Stomach (tissue), 4 donors: ENCODE measurements at regions not wholly inside any gene's neighbourhood (a gene's known extent, or its start where the extent isn't known, plus 50 kb on each side); places are given as distances from the start of the nearest gene placed in this dataset.

Experiments
- EP300 ChIP-seq: sonication (generic); formaldehyde crosslinking; IDR thresholded peaks from one replicate; pipeline ENCODE4 v1.6.1; 2017; ENCODE audit warnings: antibody characterized with exemption
- POLR2A ChIP-seq, 4 donors: fragments of 450-650 bp; IDR thresholded peaks; one replicate each; pipeline ENCODE4 v1.6.1; 2016; ENCODE audit warnings: antibody characterized with exemption in 4 of 4, control low read depth in 2 of 4, mild to moderate bottlenecking in 1 of 4, moderate library complexity in 1 of 4
- TF ChIP-seq, protein P1 (sequence below), 7 experiments: fragments of 450-650 bp in 4 of 7; fragments of 200-600 bp in 3 of 7; sonication (generic) in 3 of 7; IDR thresholded peaks; one replicate each; pipeline ENCODE4 v1.5.1; 2016 to 2019; ENCODE audit warnings: antibody characterized with exemption in 7 of 7, control low read depth in 2 of 7, mild to moderate bottlenecking in 1 of 7

DNA sequence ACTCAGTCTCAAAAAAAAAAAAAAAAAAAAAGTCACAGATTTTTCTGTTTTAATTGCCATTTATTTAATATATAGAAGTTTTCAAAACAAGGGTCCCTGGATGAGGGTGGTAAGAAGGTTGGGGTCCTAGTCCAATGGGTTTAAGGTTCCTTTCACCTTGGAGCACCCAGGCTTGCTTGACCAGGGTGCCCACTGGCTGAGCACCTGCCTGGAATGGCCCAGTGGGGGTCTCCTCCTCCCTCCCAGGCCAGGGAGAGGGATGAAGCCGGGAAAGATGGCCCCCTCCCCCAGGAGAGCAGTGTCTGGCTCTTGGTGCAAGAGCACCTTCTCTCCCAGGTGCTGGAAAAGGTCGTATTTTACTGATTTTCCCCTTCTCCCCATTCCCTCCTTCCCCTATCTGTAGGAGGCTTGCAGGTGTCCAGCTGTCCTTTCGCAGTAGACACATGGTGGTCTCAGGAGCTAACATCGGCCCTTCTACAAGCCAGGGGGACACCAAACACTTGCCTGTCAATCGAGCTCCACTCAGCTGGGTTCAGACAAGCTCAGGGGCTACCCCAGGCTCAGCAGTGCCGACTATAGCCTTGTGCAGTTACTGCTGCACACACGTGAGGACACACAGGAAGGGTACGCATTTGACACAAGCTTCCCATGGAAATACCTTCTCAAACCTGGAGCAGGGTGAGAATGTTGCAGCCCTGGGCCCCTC, 112.3 kb upstream of the KLF13 start:
- TF ChIP-seq, protein P1, sequence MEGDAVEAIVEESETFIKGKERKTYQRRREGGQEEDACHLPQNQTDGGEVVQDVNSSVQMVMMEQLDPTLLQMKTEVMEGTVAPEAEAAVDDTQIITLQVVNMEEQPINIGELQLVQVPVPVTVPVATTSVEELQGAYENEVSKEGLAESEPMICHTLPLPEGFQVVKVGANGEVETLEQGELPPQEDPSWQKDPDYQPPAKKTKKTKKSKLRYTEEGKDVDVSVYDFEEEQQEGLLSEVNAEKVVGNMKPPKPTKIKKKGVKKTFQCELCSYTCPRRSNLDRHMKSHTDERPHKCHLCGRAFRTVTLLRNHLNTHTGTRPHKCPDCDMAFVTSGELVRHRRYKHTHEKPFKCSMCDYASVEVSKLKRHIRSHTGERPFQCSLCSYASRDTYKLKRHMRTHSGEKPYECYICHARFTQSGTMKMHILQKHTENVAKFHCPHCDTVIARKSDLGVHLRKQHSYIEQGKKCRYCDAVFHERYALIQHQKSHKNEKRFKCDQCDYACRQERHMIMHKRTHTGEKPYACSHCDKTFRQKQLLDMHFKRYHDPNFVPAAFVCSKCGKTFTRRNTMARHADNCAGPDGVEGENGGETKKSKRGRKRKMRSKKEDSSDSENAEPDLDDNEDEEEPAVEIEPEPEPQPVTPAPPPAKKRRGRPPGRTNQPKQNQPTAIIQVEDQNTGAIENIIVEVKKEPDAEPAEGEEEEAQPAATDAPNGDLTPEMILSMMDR (IDR thresholded peaks at IDR 0.05), result no peak
- TF ChIP-seq EP300 (no peak), POLR2A (IDR thresholded peaks at IDR 0.05) (no peak)
